Stimulated activated CD4-positive, alpha-beta T cell treated with anti-CD3 and anti-CD28 coated beads, Interleukin-15, amount 100 ng/mL, for 48 hours (primary cell): ENCODE measurements at regions not wholly inside any gene's neighbourhood (a gene's known extent, or its start where the extent isn't known, plus 50 kb on each side); places are given as distances from the start of the nearest gene placed in this dataset.
"Not testable (repeated sequence)": the region's sequence is repeated elsewhere in the genome, so short reads cannot be mapped to it uniquely, and the experiment has no call there.

Experiments
- DNase-seq, 2 donors: peaks; one replicate each; pipeline ENCODE4 v3.0.0-alpha.2; 2020; ENCODE audit warnings: low read depth in 2 of 2

DNA sequence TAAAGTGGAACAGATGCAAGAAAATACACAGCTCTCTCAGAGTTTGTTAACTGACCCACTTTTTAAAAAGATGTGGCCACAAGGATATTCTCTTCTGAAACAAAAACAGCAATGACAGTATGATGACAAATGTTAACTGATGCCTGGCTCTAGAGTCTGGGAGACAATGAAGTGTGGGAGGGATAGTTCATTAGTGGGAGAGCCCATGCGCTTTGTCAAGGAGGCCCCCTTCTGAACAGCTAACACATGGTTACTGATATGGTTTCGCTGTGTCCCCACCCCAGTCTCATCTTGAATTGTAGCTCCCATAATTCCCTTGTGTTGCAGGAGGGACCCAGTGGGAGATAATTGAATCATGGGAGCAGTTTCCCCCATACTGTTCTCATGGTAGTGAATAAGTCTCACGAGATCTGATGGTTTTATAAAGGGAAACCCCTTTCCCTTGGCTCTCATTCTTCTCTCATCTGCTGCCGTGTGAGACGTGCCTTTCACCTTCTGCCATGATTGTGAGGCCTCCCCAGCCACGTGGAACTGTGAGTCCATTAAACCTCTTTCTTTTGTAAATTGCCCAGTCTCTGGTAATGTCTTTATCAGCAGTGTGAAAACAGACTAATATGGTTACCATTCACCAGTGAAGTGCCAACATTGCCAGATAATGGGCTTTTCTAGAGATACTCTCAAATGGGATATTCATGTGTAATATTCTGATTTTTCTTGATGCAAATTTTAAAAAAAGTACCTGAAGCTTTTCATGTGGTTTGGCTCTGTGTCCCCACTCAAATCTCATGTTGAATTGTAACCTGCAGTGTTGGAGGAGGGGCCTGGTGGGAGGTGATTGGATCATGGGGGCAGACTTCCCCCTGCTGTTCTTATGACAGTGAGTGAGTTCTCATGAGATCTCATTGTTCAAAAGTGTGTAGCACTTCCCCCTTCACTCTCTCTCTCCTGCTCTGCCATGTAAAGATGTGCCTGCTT is 435.8 kb downstream of the SHISA9 start:
- not testable (repeated sequence) for DNase-seq

- no peak for DNase-seq
Measured at GRCh38 chr16:13338044-13338443, 436.6 kb downstream of the SHISA9 start.

- DNase-seq = no peak
Measured at GRCh38 chr16:13342675-13343074, 441.3 kb downstream of the SHISA9 start.

DNA sequence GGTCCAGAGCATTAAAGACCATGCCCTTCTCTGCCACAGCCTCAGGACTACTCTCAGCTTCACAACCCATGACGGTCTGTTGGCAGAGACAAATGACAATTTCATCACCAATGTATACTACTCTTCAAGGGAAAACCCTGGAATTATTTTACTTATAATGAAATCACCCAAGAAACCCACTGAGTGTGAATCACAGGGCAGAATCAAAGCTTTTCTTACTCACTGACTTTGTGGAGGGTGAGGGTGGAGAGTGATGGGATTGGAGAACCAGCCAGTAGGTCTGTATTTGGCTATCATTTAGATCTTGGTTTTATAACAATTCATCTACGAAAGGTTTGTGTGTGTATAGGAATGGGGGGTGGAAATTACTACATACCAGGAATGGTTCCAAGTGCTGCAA is 442.6 kb downstream of the SHISA9 start:
- DNase-seq = no peak

GRCh38 chr16:13348416-13348815 is 447.0 kb downstream of the SHISA9 start:
- DNase-seq = no peak

- DNase-seq = no peak
Measured at GRCh38 chr16:13350000-13350399, 448.6 kb downstream of the SHISA9 start.

GRCh38 chr16:13351181-13351580 is 449.8 kb downstream of the SHISA9 start:
- DNase-seq = no peak

DNA sequence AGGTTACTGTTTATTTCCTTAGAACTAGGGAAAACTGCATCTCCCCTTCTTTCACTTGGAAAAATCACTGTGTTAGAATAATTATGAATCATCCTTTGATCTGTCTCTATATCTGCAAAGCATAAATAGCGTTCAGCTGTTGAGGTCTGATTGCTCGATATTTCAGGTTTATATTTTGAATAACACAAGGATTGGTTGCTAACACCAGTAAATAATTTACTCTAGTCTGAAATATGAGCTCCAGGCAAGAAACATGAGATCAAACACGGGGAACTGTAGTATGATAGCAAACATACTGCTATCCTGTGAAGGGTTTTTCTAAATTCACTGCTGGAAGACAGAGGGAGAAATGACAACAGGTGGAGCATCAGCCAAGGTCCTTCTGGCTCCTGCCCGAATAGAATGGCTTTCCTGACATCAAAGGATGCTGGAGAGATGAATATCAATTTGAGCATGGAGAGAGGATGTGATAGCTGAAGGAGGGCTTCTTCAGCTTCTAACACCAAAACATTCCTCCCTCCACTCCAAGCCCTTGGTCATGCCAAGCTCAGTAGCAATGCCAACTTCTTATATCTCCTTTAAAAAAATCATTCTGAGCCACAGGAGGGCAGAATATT is 450.3 kb downstream of the SHISA9 start:
- DNase-seq = no peak

- DNase-seq = not testable (repeated sequence)
Measured at GRCh38 chr16:13352796-13353195, 451.4 kb downstream of the SHISA9 start.

- DNase-seq = not testable (repeated sequence)
Measured at GRCh38 chr16:13357842-13358241, 456.4 kb downstream of the SHISA9 start.

DNA sequence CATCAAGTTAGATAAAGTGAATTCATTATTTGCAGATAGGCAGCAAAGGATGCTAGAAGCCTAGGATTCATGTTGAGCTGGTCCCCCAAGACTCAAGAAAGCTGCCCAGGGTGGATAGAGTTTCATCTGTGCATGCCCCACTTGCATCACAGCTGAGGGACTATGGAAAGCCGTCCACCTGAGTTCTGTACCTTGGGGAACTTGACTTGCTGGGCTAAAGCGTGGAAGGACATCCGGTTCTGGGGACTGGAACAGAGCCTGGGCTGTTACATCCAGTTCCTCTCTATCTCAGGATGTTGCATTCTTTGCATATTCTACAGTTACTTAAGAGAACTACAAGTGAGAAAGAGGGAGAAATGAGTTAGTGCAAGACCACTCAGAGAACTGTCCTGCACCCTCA is 458.4 kb downstream of the SHISA9 start:
- no peak for DNase-seq

GRCh38 chr16:13372421-13372820 is 471.0 kb downstream of the SHISA9 start:
- no peak for DNase-seq

- DNase-seq = peak in 1 of 2 donors; percentile 13
Measured at GRCh38 chr16:13376174-13376573, 474.8 kb downstream of the SHISA9 start.

GRCh38 chr16:13377143-13377542 is 475.7 kb downstream of the SHISA9 start:
- no peak for DNase-seq

DNA sequence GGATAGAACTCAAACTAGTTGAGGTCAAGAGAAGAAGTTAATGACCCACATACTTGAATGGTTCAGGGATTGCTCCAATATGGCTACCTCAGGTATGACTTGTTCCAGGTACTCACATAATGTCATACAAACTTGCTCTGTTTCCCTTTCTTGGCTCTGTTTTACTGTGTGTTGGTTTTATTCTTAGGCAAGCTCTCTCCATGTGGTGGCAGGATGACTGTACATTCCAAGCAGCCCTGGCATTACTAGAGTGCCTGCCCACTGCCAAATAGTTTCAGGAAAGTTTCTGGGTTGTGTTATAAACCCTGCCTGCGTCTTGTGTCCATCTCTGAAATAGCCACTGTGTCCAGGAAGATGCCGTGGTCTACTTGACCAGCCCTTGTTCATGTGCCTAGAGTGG is 476.8 kb downstream of the SHISA9 start:
- DNase-seq = no peak

DNA sequence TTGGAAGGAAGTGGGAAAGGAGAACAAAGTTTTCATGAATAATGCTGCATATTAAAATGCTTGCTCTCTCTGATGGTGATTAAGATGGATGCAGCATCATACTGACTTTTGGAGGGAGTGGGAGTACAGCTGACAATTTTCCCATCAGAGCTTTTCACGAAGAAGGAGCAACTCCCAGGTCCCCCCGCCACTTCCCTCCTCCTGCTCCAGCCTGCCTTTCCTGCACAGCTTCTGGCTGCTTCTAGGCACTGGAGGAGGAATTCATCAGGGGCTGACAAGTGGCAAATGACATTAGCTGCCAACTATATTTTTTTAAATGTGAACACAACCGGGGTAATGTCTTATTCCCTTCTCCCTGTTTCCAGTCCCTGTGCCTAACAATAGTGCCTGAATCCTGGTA is 477.9 kb downstream of the SHISA9 start:
- DNase-seq = no peak

GRCh38 chr16:13385156-13386040 is 484.0 kb downstream of the SHISA9 start:
- DNase-seq = not testable (repeated sequence)

- no peak for DNase-seq
Measured at GRCh38 chr16:13390093-13390985, 488.9 kb downstream of the SHISA9 start.

GRCh38 chr16:13390986-13391305 is 489.5 kb downstream of the SHISA9 start:
- DNase-seq = no peak

DNA sequence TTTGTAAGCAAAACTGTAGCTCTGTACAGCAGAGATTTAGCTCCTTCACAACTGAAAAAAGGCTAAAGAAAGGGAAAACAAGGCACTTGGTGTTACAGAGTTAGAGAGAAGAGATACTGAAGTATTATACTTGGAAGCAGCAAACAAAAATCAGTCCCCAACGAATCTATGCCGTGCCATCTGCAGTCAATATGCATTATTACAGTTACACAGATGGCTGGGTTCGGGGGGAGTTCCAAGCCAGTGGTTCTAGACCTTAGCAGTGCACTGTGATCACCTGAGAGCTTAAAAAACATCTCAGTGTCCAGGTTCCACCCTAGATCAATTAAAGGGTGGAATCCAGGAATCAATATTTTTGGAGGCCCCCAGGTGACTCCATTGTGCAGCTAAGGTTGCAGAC is 489.9 kb downstream of the SHISA9 start:
- no peak for DNase-seq

GRCh38 chr16:13392341-13392740 is 490.9 kb downstream of the SHISA9 start:
- DNase-seq = no peak
